ENCODE measurements at regions not wholly inside any gene's neighbourhood (a gene's known extent, or its start where the extent isn't known, plus 50 kb on each side); places are given as distances from the start of the nearest gene placed in this dataset.

DNA sequence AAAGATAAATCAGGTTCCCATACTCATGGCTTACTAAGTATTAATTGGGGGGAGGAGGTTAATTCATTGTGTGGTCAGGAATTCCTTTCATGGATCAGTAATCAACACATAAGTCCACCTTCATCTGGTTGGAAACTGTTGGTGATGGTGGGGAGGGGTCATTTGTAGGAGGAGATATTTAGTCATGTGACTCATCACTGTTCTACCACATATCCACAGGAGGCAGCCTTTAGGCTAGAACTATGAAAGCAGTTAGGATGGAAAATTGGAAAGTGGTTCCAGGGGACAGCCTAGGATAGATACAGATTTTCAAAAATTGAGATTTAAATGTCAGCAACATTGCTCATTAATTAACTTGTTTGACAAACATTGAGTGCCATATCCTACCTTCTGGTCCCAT, 122.8 kb upstream of the PAXBP1 start:
- Histone ChIP-seq H2BK12ac (ENCODE audit: low read depth, low read length) (no peak overlapping the region), H3K18ac (ENCODE audit: extremely low read depth, low read length) (no peak overlapping the region), H3K23ac (ENCODE audit: insufficient read length) (no peak overlapping the region), H3K4ac (replicated peaks; ENCODE audit: insufficient read length, low read depth, low read length) (no peak overlapping the region), H3K23me2 (ENCODE audit: low read depth, low read length) (no peaks in the 10 kb centered on the region), H2BK15ac (ENCODE audit: low read length) (no peak overlapping the region), H3K9ac (replicated peaks in 1 of 4; ENCODE audit: extremely low read depth in 1 of 4, low read depth in 3 of 4, low read length in 3 of 4) (no peak overlapping the region), H4K20me1 (replicated peaks in 1 of 2; ENCODE audit: control insufficient read depth in 1 of 2, insufficient read depth in 2 of 2, low read length in 2 of 2) (no peaks in the 10 kb centered on the region), H2BK5ac (ENCODE audit: low read depth, low read length) (no peak overlapping the region), H4K91ac (replicated peaks; ENCODE audit: insufficient read length, low read length) (no peak overlapping the region), H2BK120ac (replicated peaks; ENCODE audit: low read depth, low read length) (no peak overlapping the region), H3K36me3 (ENCODE audit: control insufficient read depth in 2 of 4, insufficient read depth in 4 of 4, low read length in 3 of 4) (no peaks in the 10 kb centered on the region), H3K9me3 (ENCODE audit: insufficient read depth in 2 of 2, low read depth in 1 of 2, low read length in 1 of 2) (peaks cover 0 to 3% of the 10 kb centered on the region in 2 experiments; a peak in 1 of 4 replicates), H3K4me2 (ENCODE audit: insufficient read depth in 1 of 2, low read depth in 2 of 2, low read length in 2 of 2) (no peak overlapping the region), H2BK20ac (ENCODE audit: low read length) (no peak overlapping the region), H3K27ac (ENCODE audit: low read depth, low read length) (no peak overlapping the region), H3K56ac (replicated peaks; ENCODE audit: insufficient read length, low read depth, low read length) (no peak overlapping the region), H3K14ac (ENCODE audit: insufficient read length) (no peak overlapping the region), H3K79me2 (ENCODE audit: control insufficient read depth in 1 of 2, insufficient read depth in 2 of 2, low read length in 2 of 2) (no peaks in the 10 kb centered on the region), H2AK5ac (ENCODE audit: low read depth, low read length) (no peak overlapping the region), H3K4me3 (ENCODE audit: extremely low read depth in 1 of 4, insufficient read depth in 2 of 4, low read depth in 3 of 4, low read length in 4 of 4) (no peak overlapping the region), H2AFZ (ENCODE audit: low read length) (no peak overlapping the region), H3K79me1 (ENCODE audit: low read depth, low read length) (no peaks in the 10 kb centered on the region), H4K8ac (ENCODE audit: extremely low read depth, insufficient read depth, low read length) (no peak overlapping the region), H3K4me1 (replicated peaks in 1 of 4; ENCODE audit: control insufficient read depth in 3 of 4, insufficient read depth in 4 of 4, low read length in 3 of 4) (no peaks in the 10 kb centered on the region), H3K27me3 (replicated peaks in 1 of 4; ENCODE audit: control insufficient read depth in 3 of 4, extremely low read depth in 1 of 4, insufficient read depth in 3 of 4, low read length in 3 of 4) (no peaks in the 10 kb centered on the region), H4K5ac (ENCODE audit: insufficient read length, low read depth, low read length) (no peak overlapping the region)
- CTCF ChIA-PET (ENCODE audit: partially characterized antibody): no interaction called here
- FAIRE-seq (no peak), DNase-seq (ENCODE audit: low read depth in 1 of 2, low spot score in 2 of 2) (no peak)
- TF ChIP-seq SP2 (IDR thresholded peaks at IDR 0.05; ENCODE audit: low read length) (no peak), MAX (IDR thresholded peaks at IDR 0.05) (no peak), TCF12 (IDR thresholded peaks at IDR 0.05; ENCODE audit: low read depth, low read length) (no peak)
- POLR2A ChIA-PET (ENCODE audit: partially characterized antibody): no interaction called here
